Lower leg skin (tissue), 3 donors: ENCODE measurements at regions not wholly inside any gene's neighbourhood (a gene's known extent, or its start where the extent isn't known, plus 50 kb on each side); places are given as distances from the start of the nearest gene placed in this dataset.

Source experiments
- POLR2A ChIP-seq, 2 donors: fragments of 450-650 bp; IDR thresholded peaks; one replicate each; pipeline ENCODE4 v1.6.1; 2016 to 2017; ENCODE audit warnings: antibody characterized with exemption in 2 of 2, mild to moderate bottlenecking in 1 of 2, moderate library complexity in 1 of 2
- TF ChIP-seq, protein P1 (sequence below), 3 donors: fragments of 450-650 bp; IDR thresholded peaks; one replicate each; pipeline ENCODE4 v1.5.1; 2016; ENCODE audit warnings: antibody characterized with exemption in 3 of 3, mild to moderate bottlenecking in 3 of 3, moderate library complexity in 2 of 3

DNA sequence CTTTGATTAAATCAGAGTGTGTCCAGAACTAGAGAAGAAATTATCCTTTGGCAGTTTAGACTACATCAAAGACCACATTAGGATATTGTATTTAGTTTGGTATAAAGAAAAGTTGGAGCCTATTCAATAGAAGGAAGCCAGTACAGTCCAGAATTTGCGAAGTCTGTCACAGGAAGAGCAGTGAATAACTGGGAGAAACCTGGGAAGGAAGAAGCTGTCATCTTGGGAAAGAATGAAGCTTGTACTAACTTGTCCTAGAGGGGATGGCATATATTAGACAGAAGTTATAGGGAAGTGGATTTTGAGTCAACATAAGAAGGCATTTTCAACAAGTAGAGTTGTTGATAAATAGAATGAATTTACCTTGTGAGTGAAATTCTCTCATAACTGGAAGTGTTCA lies 386.7 kb downstream of the LRIG3 start:
- TF ChIP-seq, protein P1, sequence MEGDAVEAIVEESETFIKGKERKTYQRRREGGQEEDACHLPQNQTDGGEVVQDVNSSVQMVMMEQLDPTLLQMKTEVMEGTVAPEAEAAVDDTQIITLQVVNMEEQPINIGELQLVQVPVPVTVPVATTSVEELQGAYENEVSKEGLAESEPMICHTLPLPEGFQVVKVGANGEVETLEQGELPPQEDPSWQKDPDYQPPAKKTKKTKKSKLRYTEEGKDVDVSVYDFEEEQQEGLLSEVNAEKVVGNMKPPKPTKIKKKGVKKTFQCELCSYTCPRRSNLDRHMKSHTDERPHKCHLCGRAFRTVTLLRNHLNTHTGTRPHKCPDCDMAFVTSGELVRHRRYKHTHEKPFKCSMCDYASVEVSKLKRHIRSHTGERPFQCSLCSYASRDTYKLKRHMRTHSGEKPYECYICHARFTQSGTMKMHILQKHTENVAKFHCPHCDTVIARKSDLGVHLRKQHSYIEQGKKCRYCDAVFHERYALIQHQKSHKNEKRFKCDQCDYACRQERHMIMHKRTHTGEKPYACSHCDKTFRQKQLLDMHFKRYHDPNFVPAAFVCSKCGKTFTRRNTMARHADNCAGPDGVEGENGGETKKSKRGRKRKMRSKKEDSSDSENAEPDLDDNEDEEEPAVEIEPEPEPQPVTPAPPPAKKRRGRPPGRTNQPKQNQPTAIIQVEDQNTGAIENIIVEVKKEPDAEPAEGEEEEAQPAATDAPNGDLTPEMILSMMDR (IDR thresholded peaks at IDR 0.05) = no peak
- no peak for TF ChIP-seq POLR2A (IDR thresholded peaks at IDR 0.05)
